ENCODE measurements at regions not wholly inside any gene's neighbourhood (a gene's known extent, or its start where the extent isn't known, plus 50 kb on each side); places are given as distances from the start of the nearest gene placed in this dataset.

DNA sequence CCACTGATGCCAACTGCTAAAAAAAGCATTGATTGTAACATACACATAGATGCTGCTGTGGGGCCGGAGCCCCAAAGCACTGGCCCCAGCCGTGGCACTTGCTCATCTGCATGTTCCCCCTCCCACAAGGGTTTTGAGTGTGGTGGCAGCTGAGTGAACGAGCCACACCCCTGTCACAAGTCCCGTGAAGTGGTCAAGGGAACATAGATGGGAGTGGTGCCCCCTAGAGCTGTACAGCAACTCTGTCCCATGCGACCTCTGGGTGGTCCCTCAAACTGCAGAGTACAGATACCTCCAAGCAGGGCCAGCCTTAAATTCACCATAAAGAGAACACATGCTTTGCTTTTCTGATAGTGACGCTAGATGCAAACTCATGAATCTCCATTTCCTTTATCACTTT, 503.3 kb upstream of the NRP1 start:
- TF ChIP-seq, protein P1, sequence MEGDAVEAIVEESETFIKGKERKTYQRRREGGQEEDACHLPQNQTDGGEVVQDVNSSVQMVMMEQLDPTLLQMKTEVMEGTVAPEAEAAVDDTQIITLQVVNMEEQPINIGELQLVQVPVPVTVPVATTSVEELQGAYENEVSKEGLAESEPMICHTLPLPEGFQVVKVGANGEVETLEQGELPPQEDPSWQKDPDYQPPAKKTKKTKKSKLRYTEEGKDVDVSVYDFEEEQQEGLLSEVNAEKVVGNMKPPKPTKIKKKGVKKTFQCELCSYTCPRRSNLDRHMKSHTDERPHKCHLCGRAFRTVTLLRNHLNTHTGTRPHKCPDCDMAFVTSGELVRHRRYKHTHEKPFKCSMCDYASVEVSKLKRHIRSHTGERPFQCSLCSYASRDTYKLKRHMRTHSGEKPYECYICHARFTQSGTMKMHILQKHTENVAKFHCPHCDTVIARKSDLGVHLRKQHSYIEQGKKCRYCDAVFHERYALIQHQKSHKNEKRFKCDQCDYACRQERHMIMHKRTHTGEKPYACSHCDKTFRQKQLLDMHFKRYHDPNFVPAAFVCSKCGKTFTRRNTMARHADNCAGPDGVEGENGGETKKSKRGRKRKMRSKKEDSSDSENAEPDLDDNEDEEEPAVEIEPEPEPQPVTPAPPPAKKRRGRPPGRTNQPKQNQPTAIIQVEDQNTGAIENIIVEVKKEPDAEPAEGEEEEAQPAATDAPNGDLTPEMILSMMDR (IDR thresholded peaks at IDR 0.05): no peak
- TF ChIP-seq POLR2A (IDR thresholded peaks at IDR 0.05): no peak
